ENCODE measurements at regions not wholly inside any gene's neighbourhood (a gene's known extent, or its start where the extent isn't known, plus 50 kb on each side); places are given as distances from the start of the nearest gene placed in this dataset.

GRCh38 chrX:4173743-4174142, 460.3 kb upstream of the PRKX start:
- TF ChIP-seq POLR2AphosphoS5 (IDR thresholded peaks at IDR 0.05; ENCODE audit: low read depth, low read length) (no peak), SIN3A (IDR thresholded peaks at IDR 0.05; ENCODE audit: borderline replicate concordance, insufficient read depth, low read length) (no peak)

Measured in PFSK-1 (cell line).